ENCODE measurements at regions not wholly inside any gene's neighbourhood (a gene's known extent, or its start where the extent isn't known, plus 50 kb on each side); places are given as distances from the start of the nearest gene placed in this dataset.

- Histone ChIP-seq H3K9ac (replicated peaks in 1 of 4; ENCODE audit: extremely low read depth in 1 of 4, low read depth in 3 of 4, low read length in 3 of 4) (no peak overlapping the region), H2BK5ac (ENCODE audit: low read depth, low read length) (no peak overlapping the region), H3K56ac (replicated peaks; ENCODE audit: insufficient read length, low read depth, low read length) (no peak overlapping the region), H2BK12ac (ENCODE audit: low read depth, low read length) (no peak overlapping the region), H3K27ac (ENCODE audit: low read depth, low read length) (no peak overlapping the region), H2BK20ac (ENCODE audit: low read length) (no peak overlapping the region), H4K20me1 (replicated peaks in 1 of 2; ENCODE audit: control insufficient read depth in 1 of 2, insufficient read depth in 2 of 2, low read length in 2 of 2) (no peaks in the 10 kb centered on the region), H3K4ac (replicated peaks; ENCODE audit: insufficient read length, low read depth, low read length) (no peak overlapping the region), H4K8ac (ENCODE audit: extremely low read depth, insufficient read depth, low read length) (no peak overlapping the region), H4K5ac (ENCODE audit: insufficient read length, low read depth, low read length) (no peak overlapping the region), H3K4me2 (ENCODE audit: insufficient read depth in 1 of 2, low read depth in 2 of 2, low read length in 2 of 2) (no peak overlapping the region), H3K4me1 (replicated peaks in 1 of 4; ENCODE audit: control insufficient read depth in 3 of 4, insufficient read depth in 4 of 4, low read length in 3 of 4) (no peaks in the 10 kb centered on the region), H3K36me3 (ENCODE audit: control insufficient read depth in 2 of 4, insufficient read depth in 4 of 4, low read length in 3 of 4) (no peaks in the 10 kb centered on the region), H3K4me3 (ENCODE audit: extremely low read depth in 1 of 4, insufficient read depth in 2 of 4, low read depth in 3 of 4, low read length in 4 of 4) (no peak overlapping the region), H3K18ac (ENCODE audit: extremely low read depth, low read length) (no peak overlapping the region), H2BK120ac (replicated peaks; ENCODE audit: low read depth, low read length) (no peak overlapping the region), H3K23me2 (ENCODE audit: low read depth, low read length) (no peaks in the 10 kb centered on the region), H2BK15ac (ENCODE audit: low read length) (no peak overlapping the region), H3K23ac (ENCODE audit: insufficient read length) (no peak overlapping the region), H3K79me1 (ENCODE audit: low read depth, low read length) (no peaks in the 10 kb centered on the region), H2AK5ac (ENCODE audit: low read depth, low read length) (no peak overlapping the region), H2AFZ (ENCODE audit: low read length) (peak overlapping the region; percentile 55; the same call in 1 of the 2 replicates), H3K79me2 (ENCODE audit: control insufficient read depth in 1 of 2, insufficient read depth in 2 of 2, low read length in 2 of 2) (no peaks in the 10 kb centered on the region), H3K14ac (ENCODE audit: insufficient read length) (no peak overlapping the region), H3K27me3 (replicated peaks in 1 of 4; ENCODE audit: control insufficient read depth in 3 of 4, extremely low read depth in 1 of 4, insufficient read depth in 3 of 4, low read length in 3 of 4) (no peaks in the 10 kb centered on the region), H3K9me3 (ENCODE audit: insufficient read depth in 2 of 2, low read depth in 1 of 2, low read length in 1 of 2) (no peaks in the 10 kb centered on the region), H4K91ac (replicated peaks; ENCODE audit: insufficient read length, low read length) (no peak overlapping the region)
- FAIRE-seq (no peak), DNase-seq (ENCODE audit: low read depth in 1 of 2, low spot score in 2 of 2) (no peak)
- CTCF ChIA-PET (ENCODE audit: partially characterized antibody) = no interaction called here
- POLR2A ChIA-PET (ENCODE audit: partially characterized antibody) = no interaction called here
- WGBS, 2 experiments (ENCODE audit: extremely low coverage in 1 of 2, insufficient coverage in 1 of 2, insufficient read length in 1 of 2, insufficient replicate concordance in 2 of 2, low coverage in 1 of 2, low lambda C conversion rate in 2 of 2, missing lambda C conversion rate in 1 of 2) = 100% methylated on average over 1 of the region's 1 CpG; no CpG with 5 or more reads in 1 of the 2 experiments
- TF ChIP-seq BRCA1 (IDR thresholded peaks at IDR 0.05; ENCODE audit: low read depth, low read length) (no peak), TAF7 (optimal IDR thresholded peaks at IDR 0.05; ENCODE audit: borderline replicate concordance, low read depth, low read length) (no peak), SAP30 (IDR thresholded peaks at IDR 0.05; ENCODE audit: insufficient read depth, insufficient replicate concordance, low read length) (no peak), RXRA (IDR thresholded peaks at IDR 0.05; ENCODE audit: insufficient read depth, low read depth, low read length) (no peak), CEBPB (IDR thresholded peaks at IDR 0.05; ENCODE audit: low read depth, low read length) (no peak), ZNF274 (IDR thresholded peaks at IDR 0.05; ENCODE audit: borderline replicate concordance, extremely low read depth, low read length) (no peak), BACH1 (IDR thresholded peaks at IDR 0.05; ENCODE audit: low read length) (no peak), EZH2 (IDR thresholded peaks at IDR 0.05; ENCODE audit: low read depth, low read length, severe bottlenecking) (no peak), CHD1 (IDR thresholded peaks at IDR 0.05; ENCODE audit: low read depth, low read length) (no peak), HDAC2 (IDR thresholded peaks at IDR 0.05; ENCODE audit: borderline replicate concordance in 1 of 2, low read depth in 2 of 2, low read length in 2 of 2) (no peak), POLR2AphosphoS5 (IDR thresholded peaks at IDR 0.05; ENCODE audit: low read depth, low read length) (no peak), SP1 (IDR thresholded peaks at IDR 0.05; ENCODE audit: low read depth, low read length) (no peak), SIN3A (conservative IDR thresholded peaks at IDR 0.05 in 1 of 2, IDR thresholded peaks at IDR 0.05 in 1 of 2; ENCODE audit: low read depth in 1 of 2, low read length in 2 of 2) (no peak), POU5F1 (IDR thresholded peaks at IDR 0.05; ENCODE audit: low read depth, low read length) (no peak), SIX5 (IDR thresholded peaks at IDR 0.05; ENCODE audit: low read depth, low read length) (no peak), MAFK (IDR thresholded peaks at IDR 0.05; ENCODE audit: low read depth, low read length) (no peak)
These were observed 161.7 kb downstream of the NTMT2 start for GRCh38 chr1:170307426-170307825.

Measured in H1 (cell line).